Urinary bladder (tissue), 3 donors: ENCODE measurements at regions not wholly inside any gene's neighbourhood (a gene's known extent, or its start where the extent isn't known, plus 50 kb on each side); places are given as distances from the start of the nearest gene placed in this dataset.
A peak's percentile ranks its signal among the peaks of the same experiment; 100 is the strongest.
"Not testable (repeated sequence)": the region's sequence is repeated elsewhere in the genome, so short reads cannot be mapped to it uniquely, and the experiment has no call there.

ENCODE experiments used
- DNase-seq: peaks from one replicate; pipeline ENCODE4 v3.0.0-alpha.2; 2015; ENCODE audit errors: extremely low spot score
- H3K27ac ChIP-seq: one replicate; pipeline ENCODE4 v1.5.1; 2013; ENCODE audit warnings: low read depth, mild to moderate bottlenecking, moderate library complexity
- H3K36me3 ChIP-seq: one replicate; pipeline ENCODE4 v1.6.1; 2013; ENCODE audit warnings: mild to moderate bottlenecking, moderate library complexity; ENCODE audit not compliant: insufficient read depth
- H3K4me1 ChIP-seq: one replicate; pipeline ENCODE4 v1.6.1; 2013; ENCODE audit warnings: mild to moderate bottlenecking, moderate library complexity; ENCODE audit not compliant: insufficient read depth
- H3K4me3 ChIP-seq: one replicate; pipeline ENCODE4 v1.5.1; 2013; ENCODE audit warnings: low read depth, low read length
- WGBS: extraction: QIAGEN DNeasy Blood & Tissue Kit; methylation state at CpG from one replicate; pipeline ENCODE4 v1.1.7; 2013; 5-methylcytosine and 5-hydroxymethylcytosine counted together
- donor health status: healthy with polysubstance abuse.
- donor health status: healthy.

DNA sequence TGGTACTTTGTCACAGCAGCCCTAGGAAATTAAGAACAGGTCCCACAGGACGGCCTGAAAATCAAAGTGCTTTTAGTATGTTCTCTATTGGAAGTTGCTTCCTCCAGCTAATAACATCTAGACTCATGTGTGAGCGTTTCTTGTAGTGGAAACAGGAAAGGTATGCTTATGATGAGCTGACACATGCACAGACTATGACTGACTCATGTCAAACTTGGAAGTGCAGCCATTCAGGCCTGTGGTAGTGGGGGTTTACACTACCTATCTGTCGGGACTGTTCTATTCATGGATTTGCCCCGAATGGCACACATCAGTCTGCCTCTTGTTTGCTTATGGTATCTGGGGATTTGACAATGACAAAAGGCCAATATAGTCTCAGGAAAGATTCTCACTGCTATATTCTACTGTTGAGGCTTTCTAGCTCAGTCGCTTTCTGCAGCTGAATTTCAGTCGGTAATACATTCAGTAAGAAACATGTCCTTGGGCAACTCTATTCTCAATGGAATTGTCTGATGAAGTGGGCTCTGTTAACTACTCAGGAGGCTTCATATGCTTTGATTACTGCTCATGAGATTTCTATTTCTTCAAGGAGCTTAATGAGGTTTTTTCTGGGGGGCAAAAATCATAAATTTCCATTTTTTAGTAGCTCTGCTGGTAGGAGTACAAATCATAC is 270.3 kb upstream of the DAAM1 start:
- Histone ChIP-seq H3K4me1 (no peaks in the 10 kb centered on the region), H3K4me3 (no peak overlapping the region), H3K36me3 (no peaks in the 10 kb centered on the region), H3K27ac (no peak overlapping the region)
- no peak for DNase-seq
- WGBS = 91% methylated on average over 6 of the region's 6 CpGs

DNA sequence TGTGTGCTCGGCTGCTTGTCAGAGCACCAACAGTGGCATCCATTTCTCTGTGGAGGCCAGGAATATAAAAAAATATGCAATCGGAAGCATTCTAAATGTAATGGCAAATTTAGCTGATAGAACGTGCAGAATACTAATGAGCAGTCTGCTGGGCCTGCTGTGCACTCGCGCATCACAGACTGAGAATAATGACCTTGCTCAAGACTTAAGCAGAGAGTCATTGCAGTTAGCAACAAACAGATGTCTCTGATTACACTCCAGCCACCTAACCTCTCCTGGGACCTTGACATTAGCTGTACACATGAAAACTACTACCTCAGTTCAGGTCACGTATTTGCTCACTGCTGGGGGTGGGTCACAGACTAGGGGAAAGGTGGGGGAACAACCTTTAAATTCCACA is 269.2 kb upstream of the DAAM1 start:
- DNase-seq = no peak
- no peak overlapping the region for H3K27ac ChIP-seq
- no peaks in the 10 kb centered on the region for H3K4me1 ChIP-seq
- WGBS = 83% methylated on average over 6 of the region's 6 CpGs
- no peak overlapping the region for H3K4me3 ChIP-seq
- no peaks in the 10 kb centered on the region for H3K36me3 ChIP-seq

DNA sequence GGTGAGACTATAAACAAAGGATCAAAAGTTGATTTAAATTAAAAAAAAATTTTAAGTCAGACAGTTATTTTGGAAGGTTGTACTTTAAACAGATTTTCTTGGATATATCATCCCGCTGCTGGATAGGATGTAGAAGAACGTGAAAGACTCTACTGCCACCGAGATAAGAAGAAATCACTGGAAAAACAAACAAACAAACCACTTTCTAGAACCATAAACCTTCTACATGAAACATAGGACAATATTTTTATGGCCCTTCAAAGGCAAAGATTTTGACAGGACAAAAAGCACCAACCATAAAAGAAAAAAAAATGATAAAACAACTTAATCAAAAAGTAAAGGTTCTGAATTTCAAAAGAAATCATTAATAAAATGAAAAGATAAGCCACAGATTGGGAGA is 268.2 kb upstream of the DAAM1 start:
- no peak for DNase-seq
- H3K4me1 ChIP-seq = no peaks in the 10 kb centered on the region
- no peaks in the 10 kb centered on the region for H3K36me3 ChIP-seq
- WGBS = 50% methylated on average over 3 of the region's 3 CpGs
- no peak overlapping the region for H3K27ac ChIP-seq
- H3K4me3 ChIP-seq = no peak overlapping the region

DNA sequence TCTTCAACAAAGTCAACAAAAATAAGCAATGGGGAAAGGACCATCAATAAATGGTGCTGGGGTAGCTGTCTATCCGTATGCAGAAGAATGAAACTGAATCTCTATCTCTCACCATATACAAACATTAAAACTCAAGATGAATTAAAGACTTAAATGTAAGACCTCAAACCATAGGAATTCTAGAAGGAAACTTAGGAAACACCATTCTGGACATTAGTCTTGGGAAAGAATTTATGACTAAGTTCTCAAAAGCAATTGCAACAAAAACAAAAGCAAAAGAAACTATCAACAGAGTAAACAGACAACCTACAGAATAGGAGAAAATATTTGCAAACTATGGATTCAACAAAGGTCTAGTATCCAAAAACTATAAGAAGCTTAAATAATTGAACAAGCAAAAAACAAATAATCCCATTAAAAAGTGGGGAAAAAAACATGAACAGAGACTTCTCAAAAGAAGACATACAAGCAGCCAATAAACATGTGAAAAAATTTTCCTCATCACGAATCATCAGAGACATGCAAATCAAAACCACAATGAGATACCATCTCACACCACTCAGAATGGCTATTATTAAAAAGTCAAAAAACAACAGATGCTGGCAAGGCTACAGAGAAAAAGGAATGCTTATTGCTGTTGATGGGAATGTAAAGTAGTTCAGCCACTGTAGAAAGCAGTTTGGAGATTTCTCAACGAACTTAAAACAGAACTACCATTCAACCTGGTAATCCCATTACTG is 266.1 kb upstream of the DAAM1 start:
- H3K4me3 ChIP-seq, H3K36me3 ChIP-seq, H3K27ac ChIP-seq, H3K4me1 ChIP-seq, DNase-seq: not testable (repeated sequence)
- WGBS = 80% methylated on average over 3 of the region's 3 CpGs

DNA sequence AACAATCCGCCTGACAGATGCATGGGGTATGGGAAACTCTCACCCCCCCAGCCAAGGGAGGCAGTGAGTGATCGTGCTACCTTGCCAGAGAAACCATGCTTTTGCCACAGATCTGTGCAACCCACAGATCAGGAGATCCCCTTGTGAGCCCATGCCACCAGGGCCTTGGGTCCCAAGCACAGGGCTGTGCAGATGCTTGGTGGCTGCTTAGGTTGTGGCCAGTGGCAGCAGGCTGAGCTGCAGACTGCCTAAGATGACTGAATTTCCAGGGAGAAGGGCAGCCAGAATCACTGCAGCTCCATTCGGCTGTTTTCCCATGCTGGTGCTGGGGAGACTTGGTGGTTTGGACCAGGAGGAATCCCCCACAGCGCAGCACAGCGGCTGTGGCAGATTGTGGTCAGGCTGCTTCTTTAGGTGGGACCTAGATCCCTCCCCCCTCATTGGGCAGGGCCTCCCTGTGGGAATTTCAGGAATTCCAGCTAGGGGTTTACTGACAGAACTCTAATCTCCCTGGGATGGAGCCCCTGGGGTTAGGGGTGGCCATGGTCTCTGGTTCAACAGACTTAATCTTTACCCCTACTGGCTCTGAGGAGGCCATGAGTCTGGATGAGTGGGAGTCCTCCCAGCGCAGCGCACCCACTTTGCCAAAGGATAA is 264.6 kb upstream of the DAAM1 start:
- Histone ChIP-seq H3K4me1 (no peaks in the 10 kb centered on the region), H3K4me3 (no peak overlapping the region), H3K27ac (no peak overlapping the region), H3K36me3 (no peaks in the 10 kb centered on the region)
- DNase-seq = no peak
- 81% methylated on average over 7 of the region's 7 CpGs for WGBS

DNA sequence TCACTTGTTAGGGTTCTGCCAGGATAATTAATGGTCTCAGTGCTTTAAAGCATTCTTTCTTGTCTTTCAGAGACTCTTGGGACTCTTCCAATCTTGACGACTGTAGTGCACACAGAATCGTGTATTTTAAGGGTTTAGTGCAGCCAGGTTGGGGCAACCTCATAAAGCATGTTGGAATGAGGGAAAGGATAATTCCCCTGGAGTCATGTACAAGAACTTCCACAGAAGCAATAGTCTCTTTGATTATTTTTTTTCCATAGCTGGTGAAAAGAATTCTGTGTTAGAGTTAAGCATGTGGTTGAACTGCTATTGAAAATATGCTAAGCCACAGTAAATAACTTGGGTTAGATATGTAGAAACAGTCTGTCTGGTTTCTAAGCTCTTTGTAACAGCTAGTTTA is 246.8 kb upstream of the DAAM1 start:
- 13% methylated on average over 2 of the region's 2 CpGs for WGBS
- DNase-seq = no peak
- Histone ChIP-seq H3K4me3 (no peak overlapping the region), H3K27ac (no peak overlapping the region), H3K36me3 (no peaks in the 10 kb centered on the region), H3K4me1 (no peaks in the 10 kb centered on the region)

DNA sequence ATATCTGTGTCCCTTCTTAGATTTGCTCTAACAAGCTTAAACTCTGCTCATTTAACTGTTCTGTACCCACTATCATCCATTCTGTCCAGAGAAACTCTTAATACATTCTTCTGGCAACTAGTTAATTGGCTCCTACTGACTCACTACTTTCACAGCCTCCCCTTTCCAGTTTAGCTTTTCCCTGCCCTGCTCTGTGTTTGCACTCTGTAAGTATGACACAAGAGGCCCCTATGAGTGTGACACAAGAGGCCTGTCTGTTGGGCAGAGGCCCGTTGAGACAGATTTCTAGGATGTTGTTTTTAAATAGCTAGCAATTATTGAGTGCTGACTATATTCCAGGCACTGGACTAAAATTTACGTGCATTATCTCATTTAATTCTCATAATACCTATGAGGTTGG is 246.0 kb upstream of the DAAM1 start:
- Histone ChIP-seq H3K4me3 (no peak overlapping the region), H3K27ac (no peak overlapping the region), H3K36me3 (no peaks in the 10 kb centered on the region), H3K4me1 (no peaks in the 10 kb centered on the region)
- no peak for DNase-seq
- WGBS = 85% methylated on average over 2 of the region's 2 CpGs

DNA sequence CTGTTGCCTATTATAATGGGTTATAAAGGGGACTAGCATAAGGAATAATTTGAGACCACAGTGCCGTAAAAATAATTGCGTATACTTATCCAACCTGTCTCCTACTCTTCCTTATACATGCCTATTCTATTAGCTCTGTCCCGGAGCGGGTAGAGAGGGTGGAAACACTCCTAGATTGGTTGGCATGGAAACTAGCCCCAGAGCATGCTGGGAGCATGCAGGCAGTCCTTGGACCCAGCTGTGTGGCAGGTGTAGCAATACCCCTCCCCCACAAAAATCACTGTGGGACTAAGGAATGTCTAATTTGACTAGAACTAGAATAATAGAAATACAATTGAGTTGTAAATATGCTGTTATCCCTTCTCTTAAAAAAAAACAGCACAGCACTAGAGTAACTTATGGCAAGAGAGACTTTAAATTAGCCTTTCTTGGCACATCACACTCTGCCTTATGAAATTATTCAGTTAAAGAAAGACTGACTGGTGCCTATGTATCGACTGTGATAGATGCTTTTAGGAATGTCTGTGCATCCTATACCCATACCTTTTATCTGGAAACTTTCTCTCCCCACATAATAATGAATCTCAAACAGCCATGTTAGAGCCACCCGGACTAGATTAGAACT is 244.0 kb upstream of the DAAM1 start:
- no peak overlapping the region for H3K27ac ChIP-seq
- H3K36me3 ChIP-seq = no peaks in the 10 kb centered on the region
- DNase-seq = no peak
- H3K4me1 ChIP-seq = no peaks in the 10 kb centered on the region
- H3K4me3 ChIP-seq = no peak overlapping the region
- 75% methylated on average over 6 of the region's 6 CpGs for WGBS

DNA sequence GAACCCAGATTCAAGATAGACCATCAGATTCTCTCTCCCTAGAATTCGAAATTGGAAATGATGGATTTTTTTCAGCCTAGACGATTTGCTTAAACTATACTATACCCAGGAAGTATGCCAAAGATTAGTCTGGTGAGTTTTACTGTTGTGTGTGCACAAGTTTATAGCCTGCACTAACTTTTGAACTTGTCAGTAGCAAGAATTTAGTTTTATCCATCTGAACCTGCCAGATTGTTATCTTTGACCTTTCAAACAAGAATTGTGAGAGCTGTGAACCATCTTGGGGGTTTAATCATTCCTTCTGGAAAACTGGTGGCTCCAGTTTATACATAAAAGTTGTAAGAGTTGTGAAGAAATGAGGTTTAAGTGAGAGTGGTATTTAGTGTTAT is 243.5 kb upstream of the DAAM1 start:
- no peak overlapping the region for H3K4me3 ChIP-seq
- DNase-seq = no peak
- no peak overlapping the region for H3K27ac ChIP-seq
- H3K36me3 ChIP-seq = no peaks in the 10 kb centered on the region
- WGBS = 27% methylated on average over 2 of the region's 2 CpGs
- H3K4me1 ChIP-seq = no peaks in the 10 kb centered on the region

DNA sequence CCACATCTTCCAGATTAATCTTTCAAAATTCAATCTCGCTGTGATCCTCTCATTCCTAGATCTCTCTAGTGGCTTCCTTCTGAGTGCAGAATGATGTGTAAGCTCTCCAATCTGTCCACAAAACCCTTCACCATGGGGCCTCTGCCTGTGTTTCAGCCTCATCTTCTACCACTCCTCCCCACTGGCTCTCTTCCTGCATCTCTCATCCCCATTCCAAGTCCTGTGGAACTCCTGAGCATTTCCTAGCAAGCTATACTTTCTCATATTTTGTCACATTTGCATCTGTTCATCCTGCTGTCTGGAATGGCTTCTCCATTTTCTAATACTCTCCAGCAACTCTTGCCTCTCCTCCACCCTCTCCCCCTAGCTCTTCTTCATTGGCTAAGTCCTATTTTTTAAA is 242.0 kb upstream of the DAAM1 start:
- 94% methylated on average over 1 of the region's 1 CpG for WGBS
- DNase-seq = no peak
- Histone ChIP-seq H3K27ac (no peak overlapping the region), H3K36me3 (no peaks in the 10 kb centered on the region), H3K4me3 (no peak overlapping the region), H3K4me1 (no peaks in the 10 kb centered on the region)

DNA sequence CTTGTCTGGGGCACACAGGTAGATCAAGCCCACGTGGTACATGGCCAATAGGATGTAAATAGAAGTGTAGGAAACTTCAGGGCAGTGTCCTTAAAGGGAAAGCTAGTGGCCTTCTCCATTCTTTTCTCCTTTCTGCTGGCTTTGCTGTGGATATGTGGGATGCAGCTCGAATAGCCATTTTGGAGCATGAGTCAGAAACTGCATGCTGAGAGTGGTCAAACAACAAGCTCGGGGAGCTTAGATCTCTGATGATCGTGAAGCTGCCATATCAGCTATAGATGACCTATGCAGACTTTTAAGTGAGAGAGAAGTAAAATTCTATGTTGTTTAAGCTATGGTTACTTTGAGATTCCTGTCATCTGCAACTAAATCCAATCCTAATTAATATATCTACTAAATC is 241.3 kb upstream of the DAAM1 start:
- Histone ChIP-seq H3K4me3 (no peak overlapping the region), H3K4me1 (no peaks in the 10 kb centered on the region), H3K36me3 (no peaks in the 10 kb centered on the region), H3K27ac (no peak overlapping the region)
- 83% methylated on average over 4 of the region's 4 CpGs for WGBS
- no peak for DNase-seq

DNA sequence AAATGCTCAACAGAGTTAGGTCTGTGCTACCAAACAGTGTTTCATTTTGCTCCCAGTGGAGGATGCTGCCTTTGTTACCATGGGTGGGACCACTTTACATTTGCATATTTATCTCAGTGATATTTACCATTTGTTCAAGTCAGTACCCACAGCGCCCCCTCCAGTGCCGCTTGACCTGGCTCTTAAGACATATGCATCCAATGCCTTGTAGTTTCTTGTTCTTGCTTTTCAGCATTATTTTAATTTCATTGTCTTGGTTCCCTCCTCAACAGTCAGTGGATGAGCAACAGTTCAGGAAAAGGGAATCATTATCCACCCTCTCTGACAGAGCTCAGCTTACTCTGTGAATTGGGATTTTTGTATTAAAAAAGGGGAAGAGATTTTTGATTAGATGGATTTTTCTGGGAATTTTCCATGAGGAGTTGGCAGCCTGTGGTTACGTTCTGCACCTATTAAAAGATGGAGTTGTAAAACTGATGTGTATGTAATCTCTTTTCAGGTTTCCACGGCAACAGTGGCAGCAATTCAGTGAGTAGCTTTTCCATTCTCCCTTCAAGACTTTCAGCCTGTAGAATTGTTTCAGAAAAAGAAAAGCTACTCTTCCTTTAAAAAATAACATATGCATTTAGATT is 240.5 kb upstream of the DAAM1 start:
- Histone ChIP-seq H3K36me3 (no peaks in the 10 kb centered on the region), H3K4me1 (no peaks in the 10 kb centered on the region), H3K4me3 (no peak overlapping the region), H3K27ac (no peak overlapping the region)
- 53% methylated on average over 4 of the region's 4 CpGs for WGBS
- DNase-seq = peak; percentile 80

DNA sequence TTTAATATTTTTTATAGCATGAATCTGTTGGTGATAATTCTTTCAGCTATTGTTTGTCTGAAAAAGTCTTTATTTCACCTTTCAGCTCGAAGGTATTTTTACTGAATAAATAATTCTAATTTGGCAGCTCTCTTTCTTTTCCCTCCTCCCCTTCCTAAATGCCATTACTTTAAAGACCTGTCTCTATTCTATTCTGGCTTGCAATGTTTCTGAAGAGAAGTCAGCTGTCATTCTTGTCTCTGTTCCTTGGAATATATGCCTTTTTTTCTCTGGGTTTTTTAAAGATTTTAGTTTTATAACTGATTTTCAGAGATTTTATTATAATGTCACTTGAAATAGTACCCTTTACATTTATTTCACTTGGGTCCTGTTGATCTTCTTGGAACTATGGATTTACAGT is 237.9 kb upstream of the DAAM1 start:
- 80% methylated on average over 1 of the region's 1 CpG for WGBS

More for the DNA sequence above, 237.9 kb upstream of the DAAM1 start:
- Histone ChIP-seq H3K4me1 (no peaks in the 10 kb centered on the region), H3K36me3 (no peaks in the 10 kb centered on the region), H3K4me3 (no peak overlapping the region), H3K27ac (no peak overlapping the region)
- no peak for DNase-seq
